CD14-positive monocyte (primary cell): ENCODE measurements at regions not wholly inside any gene's neighbourhood (a gene's known extent, or its start where the extent isn't known, plus 50 kb on each side); places are given as distances from the start of the nearest gene placed in this dataset.
A peak's percentile ranks its signal among the peaks of the same experiment; 100 is the strongest.

ENCODE experiments used
- DNase-seq, 3 donors: peaks; one replicate each; pipeline ENCODE4 v3.0.0-alpha.2; 2011 to 2022
- H2AFZ ChIP-seq: 2 replicates; pipeline ENCODE4 v1.6.0; 2012; ENCODE audit warnings: mild to moderate bottlenecking, low read depth, low read length, inconsistent platforms; ENCODE audit not compliant: insufficient read depth, poor library complexity, severe bottlenecking
- H3K27ac ChIP-seq, 2 donors: 1 replicate in 1 of 2; 2 replicates in 1 of 2; pipeline ENCODE4 v1.5.1; 2012 to 2013; ENCODE audit warnings: low read length in 2 of 2, control low read depth in 1 of 2, inconsistent platforms in 1 of 2, low read depth in 1 of 2, mild to moderate bottlenecking in 1 of 2
- H3K27me3 ChIP-seq, 2 donors: one replicate each; pipeline versions ENCODE4 v1.6.0 to v1.6.1; 2011 to 2013; ENCODE audit warnings: low read length in 2 of 2; ENCODE audit not compliant: control insufficient read depth in 2 of 2, insufficient read depth in 2 of 2
- H3K36me3 ChIP-seq, 2 donors: replicated peaks in 1 of 2; 1 replicate in 1 of 2; 2 replicates in 1 of 2; pipeline versions ENCODE4 v1.5.1 to v1.6.1; 2012 to 2013; ENCODE audit warnings: low read length in 2 of 2, control low read depth in 1 of 2, inconsistent platforms in 1 of 2, mild to moderate bottlenecking in 1 of 2; ENCODE audit not compliant: insufficient read depth in 2 of 2, control insufficient read depth in 1 of 2
- H3K4me1 ChIP-seq, 2 donors: 1 replicate in 1 of 2; 2 replicates in 1 of 2; pipeline versions ENCODE4 v1.5.1 to v1.6.1; 2012 to 2013; ENCODE audit warnings: low read length in 2 of 2, control low read depth in 1 of 2, inconsistent platforms in 1 of 2, mild to moderate bottlenecking in 1 of 2, moderate library complexity in 1 of 2; ENCODE audit not compliant: insufficient read depth in 2 of 2, control insufficient read depth in 1 of 2
- H3K4me2 ChIP-seq: replicated peaks from 2 replicates; pipeline ENCODE3; 2012; ENCODE audit warnings: low read length, moderate library complexity, mild to moderate bottlenecking; ENCODE audit not compliant: poor library complexity, severe bottlenecking; ENCODE audit errors: extremely low read depth
- H3K4me3 ChIP-seq, 3 experiments: fragments of 200-600 bp in 1 of 3; sonication (generic) in 1 of 3; replicated peaks in 1 of 3; 1 replicate in 2 of 3; 2 replicates in 1 of 3; pipeline ENCODE4 v1.5.1; 2011 to 2013; ENCODE audit warnings: low read length in 3 of 3, mild to moderate bottlenecking in 3 of 3, control low read depth in 2 of 3, low read depth in 2 of 3, inconsistent platforms in 1 of 3, moderate library complexity in 1 of 3
- H3K79me2 ChIP-seq: 2 replicates; pipeline ENCODE4 v1.6.0; 2012; ENCODE audit warnings: mild to moderate bottlenecking, control low read depth, inconsistent platforms, low read length, moderate library complexity; ENCODE audit not compliant: insufficient read depth
- H3K9ac ChIP-seq: 2 replicates; pipeline ENCODE4 v1.6.0; 2017; ENCODE audit warnings: low read length, mild to moderate bottlenecking; ENCODE audit not compliant: insufficient read depth, poor library complexity, severe bottlenecking
- H3K9me3 ChIP-seq, 2 donors: replicated peaks in 1 of 2; 1 replicate in 1 of 2; 2 replicates in 1 of 2; pipeline versions ENCODE4 v1.5.1 to v1.6.1; 2012 to 2013; ENCODE audit warnings: low read length in 2 of 2, control low read depth in 1 of 2; ENCODE audit not compliant: control insufficient read depth in 1 of 2, insufficient read depth in 1 of 2
- H4K20me1 ChIP-seq: 2 replicates; pipeline ENCODE4 v1.6.0; 2012; ENCODE audit warnings: mild to moderate bottlenecking, low read length, control low read depth, moderate library complexity; ENCODE audit not compliant: insufficient read depth
- H3K27ac Mint-ChIP-seq, 7 donors: one replicate each; pipeline ENCODE4 v1.8.0; 2020; ENCODE audit warnings: mild to moderate bottlenecking in 7 of 7, mixed read lengths in 7 of 7, moderate library complexity in 6 of 7, inconsistent platforms in 2 of 7
- H3K27me3 Mint-ChIP-seq, 3 donors: one replicate each; pipeline ENCODE4 v1.8.0; 2021 to 2022; ENCODE audit warnings: low read depth in 3 of 3, mild to moderate bottlenecking in 3 of 3, mixed read lengths in 3 of 3, moderate library complexity in 3 of 3, inconsistent platforms in 1 of 3
- H3K36me3 Mint-ChIP-seq, 2 donors: one replicate each; pipeline ENCODE4 v1.8.0; 2020; ENCODE audit warnings: mixed read lengths in 2 of 2, inconsistent platforms in 1 of 2, mild to moderate bottlenecking in 1 of 2
- H3K4me1 Mint-ChIP-seq: one replicate; pipeline ENCODE4 v1.8.0; 2020; ENCODE audit warnings: mild to moderate bottlenecking, mixed read lengths
- H3K4me3 Mint-ChIP-seq, 2 donors: one replicate each; pipeline ENCODE4 v1.8.0; 2020; ENCODE audit warnings: mild to moderate bottlenecking in 2 of 2, mixed read lengths in 2 of 2, moderate library complexity in 1 of 2
- H3K9me3 Mint-ChIP-seq, 7 donors: one replicate each; pipeline ENCODE4 v1.8.0; 2020 to 2022; ENCODE audit warnings: mixed read lengths in 7 of 7, mild to moderate bottlenecking in 6 of 7, moderate library complexity in 6 of 7, inconsistent platforms in 2 of 7
- CTCF ChIP-seq: fragments of 200-600 bp; IDR thresholded peaks from one replicate; pipeline ENCODE4 v1.8.0; 2022; ENCODE audit warnings: antibody characterized with exemption, mild to moderate bottlenecking
- WGBS: methylation state at CpG from one replicate; pipeline ENCODE4 v1.1.5; 2013; ENCODE audit warnings: missing lambda C conversion rate; ENCODE audit not compliant: insufficient coverage; 5-methylcytosine and 5-hydroxymethylcytosine counted together
- intact Hi-C, 2 donors: fragments of 100-400 bp; cut with micrococcal nuclease; formaldehyde crosslinking; loops; one replicate each; pipeline versions ENCODE4 v1.15.0 to v1.15.1; 2023

- no peak for DNase-seq
- peaks cover 0 to 12% (median 2%) of the 10 kb centered on the region in 3 donors for H3K27me3 Mint-ChIP-seq
- H3K27ac Mint-ChIP-seq: no peak overlapping the region
- Histone ChIP-seq H3K9ac (no peak overlapping the region), H3K4me3 (no peak overlapping the region), H2AFZ (no peak overlapping the region), H3K4me2 (no peak overlapping the region), H3K79me2 (no peaks in the 10 kb centered on the region), H4K20me1 (no peaks in the 10 kb centered on the region), H3K9me3 (peaks cover 0 to 6% of the 10 kb centered on the region in 2 donors), H3K27ac (no peak overlapping the region), H3K4me1 (no peaks in the 10 kb centered on the region), H3K27me3 (no peaks in the 10 kb centered on the region), H3K36me3 (no peaks in the 10 kb centered on the region)
- TF ChIP-seq CTCF: no peak
- H3K36me3 Mint-ChIP-seq: peaks cover 0 to 3% of the 10 kb centered on the region in 2 donors
- H3K4me1 Mint-ChIP-seq: no peaks in the 10 kb centered on the region
- H3K9me3 Mint-ChIP-seq: peaks cover 0 to 11% (median 7%) of the 10 kb centered on the region in 7 donors
- WGBS: 98% methylated on average over 5 of the region's 7 CpGs
- no peak overlapping the region for H3K4me3 Mint-ChIP-seq
- intact Hi-C loops: no loop called here
These were observed 54.1 kb upstream of the SHLD1 start for GRCh38 chr20:5696011-5696559.

GRCh38 chr20:5691918-5692618 is 58.1 kb upstream of the SHLD1 start:
- intact Hi-C loops: no loop called here
- Mint-ChIP-seq H3K4me3 (no peak overlapping the region), H3K27me3 (peaks cover 0 to 10% (median 0%) of the 10 kb centered on the region in 3 donors), H3K4me1 (peaks cover 34% of the 10 kb centered on the region), H3K27ac (peak overlapping the region in 1 of 7 donors; percentile 13), H3K36me3 (peaks cover 0 to 3% of the 10 kb centered on the region in 2 donors), H3K9me3 (peaks cover 0 to 6% (median 4%) of the 10 kb centered on the region in 7 donors)
- Histone ChIP-seq H3K27me3 (no peaks in the 10 kb centered on the region), H3K27ac (no peak overlapping the region), H2AFZ (no peak overlapping the region), H3K79me2 (no peaks in the 10 kb centered on the region), H3K36me3 (no peaks in the 10 kb centered on the region), H3K9me3 (peaks cover 0 to 3% of the 10 kb centered on the region in 2 donors), H3K9ac (no peak overlapping the region), H3K4me1 (peaks cover 36% of the 10 kb centered on the region in 2 donors), H4K20me1 (no peaks in the 10 kb centered on the region), H3K4me3 (no peak overlapping the region), H3K4me2 (no peak overlapping the region)
- 90% methylated on average over 3 of the region's 9 CpGs for WGBS
- DNase-seq: no peak
- TF ChIP-seq CTCF: no peak
